H9 (cell line): ENCODE measurements at regions not wholly inside any gene's neighbourhood (a gene's known extent, or its start where the extent isn't known, plus 50 kb on each side); places are given as distances from the start of the nearest gene placed in this dataset.

Experiments
- DNase-seq: peaks from one replicate; pipeline ENCODE4 v3.0.0-alpha.2; 2017
- H2AFZ ChIP-seq: one replicate; pipeline ENCODE4 v1.6.1; 2013; ENCODE audit warnings: mild to moderate bottlenecking, low read length, control low read depth, moderate library complexity
- H2AK5ac ChIP-seq: 2 replicates; pipeline ENCODE4 v1.6.1; 2013; ENCODE audit warnings: low read length, control low read depth, mixed read lengths; ENCODE audit not compliant: insufficient read length
- H2BK120ac ChIP-seq: one replicate; pipeline ENCODE4 v1.6.1; 2013; ENCODE audit warnings: low read depth, mild to moderate bottlenecking, low read length, control low read depth, inconsistent platforms; ENCODE audit not compliant: poor library complexity, severe bottlenecking
- H2BK12ac ChIP-seq: 2 replicates; pipeline ENCODE4 v1.6.1; 2013; ENCODE audit warnings: low read length, control low read depth, mixed read lengths, low read depth; ENCODE audit not compliant: insufficient read length
- H2BK15ac ChIP-seq: 2 replicates; pipeline ENCODE4 v1.6.1; 2013; ENCODE audit warnings: low read depth, low read length, control low read depth
- H2BK20ac ChIP-seq: one replicate; pipeline ENCODE4 v1.6.1; 2013; ENCODE audit warnings: low read depth, mild to moderate bottlenecking, low read length, control low read depth, inconsistent platforms; ENCODE audit not compliant: poor library complexity, severe bottlenecking
- H2BK5ac ChIP-seq: 2 replicates; pipeline ENCODE4 v1.6.1; 2013; ENCODE audit warnings: low read length, control low read depth, mixed read lengths; ENCODE audit not compliant: insufficient read length
- H3K14ac ChIP-seq: 2 replicates; pipeline ENCODE4 v1.6.1; 2013; ENCODE audit warnings: low read length, control low read depth; ENCODE audit not compliant: insufficient read depth
- H3K18ac ChIP-seq: 2 replicates; pipeline ENCODE4 v1.6.1; 2013; ENCODE audit warnings: low read depth, mild to moderate bottlenecking, mixed read lengths, low read length, control low read depth; ENCODE audit not compliant: insufficient read length
- H3K23ac ChIP-seq: 2 replicates; pipeline ENCODE4 v1.6.1; 2013; ENCODE audit warnings: low read length, control low read depth, mixed read lengths, low read depth; ENCODE audit not compliant: insufficient read length
- H3K23me2 ChIP-seq: 2 replicates; pipeline ENCODE4 v1.6.1; 2013; ENCODE audit warnings: low read depth, mild to moderate bottlenecking, mixed read lengths, low read length, control low read depth; ENCODE audit not compliant: insufficient read length, poor library complexity, severe bottlenecking
- H3K27ac ChIP-seq: 2 replicates; pipeline ENCODE4 v1.5.1; 2013; ENCODE audit warnings: low read length, control low read depth, mixed read lengths, low read depth; ENCODE audit not compliant: insufficient read length
- H3K27me3 ChIP-seq: 2 replicates; pipeline ENCODE4 v1.6.1; 2013; ENCODE audit warnings: low read length, control low read depth, inconsistent platforms; ENCODE audit not compliant: insufficient read depth
- H3K4ac ChIP-seq: 2 replicates; pipeline ENCODE4 v1.6.1; 2013; ENCODE audit warnings: low read depth, mild to moderate bottlenecking, control low read depth, inconsistent platforms, low read length, moderate library complexity
- H3K4me1 ChIP-seq: 2 replicates; pipeline ENCODE4 v1.6.1; 2013; ENCODE audit warnings: low read length, control low read depth, inconsistent platforms; ENCODE audit not compliant: insufficient read depth
- H3K4me2 ChIP-seq: 2 replicates; pipeline ENCODE4 v1.6.1; 2013; ENCODE audit warnings: low read length, control low read depth, mixed read lengths; ENCODE audit not compliant: insufficient read length, insufficient read depth
- H3K56ac ChIP-seq: 2 replicates; pipeline ENCODE4 v1.6.1; 2013; ENCODE audit warnings: low read depth, mild to moderate bottlenecking, mixed read lengths, low read length, control low read depth; ENCODE audit not compliant: insufficient read length
- H3K79me1 ChIP-seq: 2 replicates; pipeline ENCODE4 v1.6.1; 2013; ENCODE audit warnings: low read depth, mild to moderate bottlenecking, moderate library complexity, low read length, control low read depth, inconsistent platforms; ENCODE audit not compliant: insufficient read depth, poor library complexity, severe bottlenecking
- H3K79me2 ChIP-seq: 2 replicates; pipeline ENCODE4 v1.6.1; 2013; ENCODE audit warnings: low read length, control low read depth, inconsistent platforms; ENCODE audit not compliant: insufficient read depth
- H3K9ac ChIP-seq: 2 replicates; pipeline ENCODE4 v1.6.1; 2013; ENCODE audit warnings: low read length, control low read depth, mixed read lengths; ENCODE audit not compliant: insufficient read length; ENCODE audit errors: extremely low read depth
- H3K9me3 ChIP-seq: one replicate; pipeline ENCODE4 v1.6.1; 2013; ENCODE audit warnings: low read depth, low read length, inconsistent platforms; ENCODE audit not compliant: control insufficient read depth
- H3T11ph ChIP-seq: one replicate; pipeline ENCODE4 v1.6.1; 2013; ENCODE audit warnings: mild to moderate bottlenecking, low read length, control low read depth, inconsistent platforms
- H4K20me1 ChIP-seq: one replicate; pipeline ENCODE4 v1.6.1; 2013; ENCODE audit not compliant: control insufficient read depth, insufficient read length, insufficient read depth
- H4K5ac ChIP-seq: 2 replicates; pipeline ENCODE4 v1.6.1; 2013; ENCODE audit warnings: low read depth, mild to moderate bottlenecking, mixed read lengths, low read length, control low read depth; ENCODE audit not compliant: insufficient read length
- H4K8ac ChIP-seq: replicated peaks from 2 replicates; pipeline ENCODE4 v1.6.1; 2013; ENCODE audit warnings: low read length, control low read depth, mixed read lengths, low read depth; ENCODE audit not compliant: insufficient read length
- H4K91ac ChIP-seq: 2 replicates; pipeline ENCODE4 v1.6.1; 2013; ENCODE audit warnings: low read depth, mild to moderate bottlenecking, moderate library complexity, mixed read lengths, low read length, control low read depth; ENCODE audit not compliant: insufficient read length
- H3K27ac Mint-ChIP-seq, 3 experiments: 2 replicates in 2 of 3; 3 replicates in 1 of 3; pipeline ENCODE4 v1.8.0; 2020 to 2021; ENCODE audit warnings: mixed read lengths in 3 of 3, mild to moderate bottlenecking in 1 of 3, moderate library complexity in 1 of 3
- H3K27me3 Mint-ChIP-seq: 2 replicates; pipeline ENCODE4 v1.8.0; 2021; ENCODE audit warnings: low read depth, mild to moderate bottlenecking, moderate library complexity, mixed read lengths
- H3K36me3 Mint-ChIP-seq, 3 experiments: 2 replicates in 2 of 3; 3 replicates in 1 of 3; pipeline ENCODE4 v1.8.0; 2020 to 2021; ENCODE audit warnings: low read depth in 3 of 3, mixed read lengths in 3 of 3; ENCODE audit not compliant: insufficient read depth in 1 of 3
- H3K4me1 Mint-ChIP-seq, 2 experiments: 2 replicates each; pipeline ENCODE4 v1.8.0; 2020; ENCODE audit warnings: mixed read lengths in 2 of 2
- H3K4me3 Mint-ChIP-seq, 2 experiments: 2 replicates in 1 of 2; 3 replicates in 1 of 2; pipeline ENCODE4 v1.8.0; 2020 to 2021; ENCODE audit warnings: mild to moderate bottlenecking in 2 of 2, mixed read lengths in 2 of 2, moderate library complexity in 1 of 2
- H3K9me3 Mint-ChIP-seq, 2 experiments: 2 replicates in 1 of 2; 3 replicates in 1 of 2; pipeline ENCODE4 v1.8.0; 2020; ENCODE audit warnings: mild to moderate bottlenecking in 2 of 2, mixed read lengths in 2 of 2, moderate library complexity in 1 of 2
- WGBS: extraction: QIAGEN DNeasy Blood & Tissue Kit; methylation state at CpG from one replicate; pipeline ENCODE4 v1.1.7; 2013; ENCODE audit warnings: missing lambda C conversion rate, low lambda C conversion rate, mixed read lengths; ENCODE audit not compliant: insufficient read length; ENCODE audit errors: extremely low coverage; 5-methylcytosine and 5-hydroxymethylcytosine counted together
- TF ChIP-seq, protein P1 (sequence below): fragments of 200-600 bp; sonication (generic); conservative IDR thresholded peaks from 3 replicates; pipeline ENCODE4 v1.8.0; 2021; ENCODE audit warnings: antibody characterized with exemption, mild to moderate bottlenecking

DNA sequence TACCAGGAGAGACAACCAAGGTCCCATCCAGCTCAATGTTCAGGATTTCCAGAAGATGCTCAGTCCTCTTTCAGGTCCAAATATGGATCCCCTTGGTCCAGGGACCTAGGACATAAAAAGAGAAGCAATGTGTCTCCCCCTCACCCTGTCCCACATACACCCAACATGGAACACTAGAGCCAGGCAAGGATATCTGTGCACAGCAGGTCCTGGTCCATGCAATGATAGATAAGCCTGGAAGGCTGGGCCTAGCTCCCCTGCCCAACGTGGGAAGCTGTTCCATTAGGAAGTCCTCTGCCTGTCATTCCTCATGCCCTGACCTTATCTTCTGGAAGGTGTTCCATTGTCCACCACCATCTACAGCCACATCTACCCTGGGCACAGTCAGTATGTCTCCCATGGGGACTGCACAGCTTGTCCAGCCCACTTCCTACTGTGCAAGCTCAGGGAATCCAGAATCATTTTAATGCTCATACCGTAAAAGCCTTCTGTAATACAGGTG is 1434.8 kb downstream of the TBC1D22A start:
- peaks cover 0 to 1% (median 0%) of the 10 kb centered on the region in 3 experiments; a peak in 2 of 7 replicates for H3K36me3 Mint-ChIP-seq
- no peak overlapping the region for H3K27ac ChIP-seq
- no peaks in the 10 kb centered on the region for H3K79me2 ChIP-seq
- no peak overlapping the region for H2BK15ac ChIP-seq
- no peaks in the 10 kb centered on the region for H3K23me2 ChIP-seq
- no peak overlapping the region for H3K18ac ChIP-seq
- no peak overlapping the region for H2BK12ac ChIP-seq
- H2AK5ac ChIP-seq, result no peak overlapping the region
- peaks cover 9 to 14% of the 10 kb centered on the region in 2 experiments for H3K4me1 Mint-ChIP-seq
- no peaks in the 10 kb centered on the region for H3K27me3 ChIP-seq
- H2BK20ac ChIP-seq, result no peak overlapping the region
- no peak overlapping the region for H3K27ac Mint-ChIP-seq
- no peak overlapping the region for H4K91ac ChIP-seq
- WGBS, result no CpG with 5 or more reads among the region's 2 CpGs
- H4K5ac ChIP-seq, result no peak overlapping the region
- no peak overlapping the region for H3T11ph ChIP-seq
- H3K27me3 Mint-ChIP-seq, result peaks cover 3% of the 10 kb centered on the region; the same call in 1 of the 2 replicates
- TF ChIP-seq, protein P1, sequence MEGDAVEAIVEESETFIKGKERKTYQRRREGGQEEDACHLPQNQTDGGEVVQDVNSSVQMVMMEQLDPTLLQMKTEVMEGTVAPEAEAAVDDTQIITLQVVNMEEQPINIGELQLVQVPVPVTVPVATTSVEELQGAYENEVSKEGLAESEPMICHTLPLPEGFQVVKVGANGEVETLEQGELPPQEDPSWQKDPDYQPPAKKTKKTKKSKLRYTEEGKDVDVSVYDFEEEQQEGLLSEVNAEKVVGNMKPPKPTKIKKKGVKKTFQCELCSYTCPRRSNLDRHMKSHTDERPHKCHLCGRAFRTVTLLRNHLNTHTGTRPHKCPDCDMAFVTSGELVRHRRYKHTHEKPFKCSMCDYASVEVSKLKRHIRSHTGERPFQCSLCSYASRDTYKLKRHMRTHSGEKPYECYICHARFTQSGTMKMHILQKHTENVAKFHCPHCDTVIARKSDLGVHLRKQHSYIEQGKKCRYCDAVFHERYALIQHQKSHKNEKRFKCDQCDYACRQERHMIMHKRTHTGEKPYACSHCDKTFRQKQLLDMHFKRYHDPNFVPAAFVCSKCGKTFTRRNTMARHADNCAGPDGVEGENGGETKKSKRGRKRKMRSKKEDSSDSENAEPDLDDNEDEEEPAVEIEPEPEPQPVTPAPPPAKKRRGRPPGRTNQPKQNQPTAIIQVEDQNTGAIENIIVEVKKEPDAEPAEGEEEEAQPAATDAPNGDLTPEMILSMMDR, result no peak
- H3K23ac ChIP-seq, result no peak overlapping the region
- no peak overlapping the region for H3K14ac ChIP-seq
- no peak overlapping the region for H2AFZ ChIP-seq
- peaks cover 0 to 4% of the 10 kb centered on the region in 2 experiments; a peak in 4 of 5 replicates for H3K9me3 Mint-ChIP-seq
- no peak overlapping the region for H3K4me3 Mint-ChIP-seq
- no peak overlapping the region for H2BK5ac ChIP-seq
- H4K20me1 ChIP-seq, result no peaks in the 10 kb centered on the region
- no peaks in the 10 kb centered on the region for H3K9me3 ChIP-seq
- no peaks in the 10 kb centered on the region for H3K79me1 ChIP-seq
- H3K56ac ChIP-seq, result no peak overlapping the region
- no peak overlapping the region for H3K4ac ChIP-seq
- peaks cover 10% of the 10 kb centered on the region; the same call in 1 of the 2 replicates for H3K4me1 ChIP-seq
- H3K9ac ChIP-seq, result no peak overlapping the region
- no peak overlapping the region for H3K4me2 ChIP-seq
- no peak for DNase-seq
- H4K8ac ChIP-seq, result no peak overlapping the region
- H2BK120ac ChIP-seq, result no peak overlapping the region
